ENCODE measurements at regions not wholly inside any gene's neighbourhood (a gene's known extent, or its start where the extent isn't known, plus 50 kb on each side); places are given as distances from the start of the nearest gene placed in this dataset.
A peak's percentile ranks its signal among the peaks of the same experiment; 100 is the strongest.
"Not testable (repeated sequence)": the region's sequence is repeated elsewhere in the genome, so short reads cannot be mapped to it uniquely, and the experiment has no call there.

DNA sequence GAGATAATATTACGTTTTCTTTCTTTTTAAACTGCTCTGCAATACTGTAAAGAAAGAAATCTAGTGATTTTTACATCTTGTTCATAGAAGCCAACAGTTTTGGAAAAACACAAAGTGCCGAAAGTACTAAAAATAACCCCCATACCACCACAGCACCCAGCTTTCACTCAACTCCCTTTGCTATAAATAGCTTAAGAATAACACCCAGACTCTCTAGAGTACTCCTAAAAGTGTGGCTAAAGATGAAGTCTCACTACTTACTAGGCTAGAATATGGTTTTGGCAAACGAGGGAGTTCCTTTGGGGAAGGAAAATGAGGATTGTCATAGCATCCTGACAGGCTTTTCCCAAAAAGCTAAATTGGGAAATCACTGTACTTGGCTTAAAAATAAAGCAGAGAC, 151.8 kb upstream of the ANK3 start:
- Histone ChIP-seq H3K36me3 (replicated peaks; ENCODE audit: control insufficient read depth, insufficient read depth, low read length) (no peaks in the 10 kb centered on the region), H3K27me3 (ENCODE audit: control insufficient read depth, insufficient read depth, low read length) (no peaks in the 10 kb centered on the region), H3K4me3 (ENCODE audit: insufficient read depth, low read depth, low read length) (no peak overlapping the region)
- no peak for DNase-seq

DNA sequence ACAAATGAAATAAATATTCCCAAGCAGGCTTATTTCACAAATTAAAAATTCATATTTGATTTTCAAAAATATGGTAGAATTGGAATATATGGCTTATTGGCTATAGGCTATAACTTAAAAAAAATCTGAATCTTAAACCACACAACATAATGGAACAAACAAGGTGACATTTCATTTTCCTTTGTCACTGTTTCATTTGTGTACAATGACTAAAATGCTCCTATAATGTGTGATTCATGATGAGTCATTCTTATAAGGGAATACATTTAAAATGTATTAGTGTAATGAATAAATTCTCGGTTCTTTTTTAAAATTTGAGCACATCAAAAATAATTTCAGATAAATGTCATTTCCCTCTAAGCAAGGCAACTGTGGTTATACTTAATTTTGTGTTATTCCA, 148.0 kb upstream of the ANK3 start:
- Histone ChIP-seq H3K36me3 (replicated peaks; ENCODE audit: control insufficient read depth, insufficient read depth, low read length) (no peaks in the 10 kb centered on the region), H3K27me3 (ENCODE audit: control insufficient read depth, insufficient read depth, low read length) (no peaks in the 10 kb centered on the region), H3K4me3 (ENCODE audit: insufficient read depth, low read depth, low read length) (no peak overlapping the region)
- DNase-seq: no peak

DNA sequence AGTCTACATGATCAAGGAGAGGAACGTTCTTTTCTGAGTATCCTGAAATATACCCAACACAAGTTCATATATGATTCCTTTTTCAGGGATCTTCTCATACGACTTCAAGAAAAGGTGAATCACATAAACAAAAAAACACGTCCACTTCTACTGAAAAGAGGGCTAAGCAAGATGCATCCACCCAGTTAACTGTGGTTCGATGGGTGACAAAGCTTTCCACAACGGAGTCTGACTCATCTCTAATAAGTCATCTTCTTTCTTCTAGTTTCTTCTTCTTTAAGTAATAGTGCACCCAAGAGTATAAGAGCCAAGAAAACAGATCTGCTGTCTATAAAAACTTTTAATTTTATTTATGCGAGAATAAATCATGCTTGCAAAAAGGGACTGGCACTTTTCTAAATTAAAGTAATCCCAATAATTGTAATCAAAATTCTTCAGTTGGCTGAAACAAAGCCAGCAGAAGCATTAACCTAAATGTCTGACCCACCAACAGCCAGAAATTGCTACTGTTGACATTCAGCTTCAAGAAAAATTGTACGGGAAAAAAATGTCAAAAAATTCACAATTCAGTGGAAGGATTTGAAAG, 146.9 kb upstream of the ANK3 start:
- Histone ChIP-seq H3K4me3 (ENCODE audit: insufficient read depth, low read depth, low read length) (no peak overlapping the region), H3K27me3 (ENCODE audit: control insufficient read depth, insufficient read depth, low read length) (no peaks in the 10 kb centered on the region), H3K36me3 (replicated peaks; ENCODE audit: control insufficient read depth, insufficient read depth, low read length) (no peaks in the 10 kb centered on the region)
- no peak for DNase-seq

DNA sequence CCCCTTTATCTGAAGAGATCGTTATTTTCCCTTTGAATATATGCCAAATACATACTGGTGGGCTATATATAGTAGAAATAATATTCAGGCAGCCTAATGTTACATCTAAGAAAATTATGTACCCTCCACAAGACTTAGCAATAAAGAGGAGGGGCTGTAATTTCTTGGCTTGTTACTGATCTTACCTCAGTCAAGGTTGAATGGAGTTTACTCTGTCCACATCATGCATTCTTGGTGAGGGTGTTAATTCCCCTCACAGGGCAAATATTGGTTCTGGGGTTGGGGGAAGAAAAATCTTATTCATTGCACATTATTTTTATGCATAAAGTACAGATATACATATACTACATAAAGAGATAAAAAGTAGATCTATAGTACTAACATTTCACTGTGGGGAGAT, 145.8 kb upstream of the ANK3 start:
- no peaks in the 10 kb centered on the region for H3K27me3 ChIP-seq (ENCODE audit: control insufficient read depth, insufficient read depth, low read length)
- DNase-seq: no peak
- H3K4me3 ChIP-seq (ENCODE audit: insufficient read depth, low read depth, low read length): no peak overlapping the region
- H3K36me3 ChIP-seq (replicated peaks; ENCODE audit: control insufficient read depth, insufficient read depth, low read length): no peaks in the 10 kb centered on the region

DNA sequence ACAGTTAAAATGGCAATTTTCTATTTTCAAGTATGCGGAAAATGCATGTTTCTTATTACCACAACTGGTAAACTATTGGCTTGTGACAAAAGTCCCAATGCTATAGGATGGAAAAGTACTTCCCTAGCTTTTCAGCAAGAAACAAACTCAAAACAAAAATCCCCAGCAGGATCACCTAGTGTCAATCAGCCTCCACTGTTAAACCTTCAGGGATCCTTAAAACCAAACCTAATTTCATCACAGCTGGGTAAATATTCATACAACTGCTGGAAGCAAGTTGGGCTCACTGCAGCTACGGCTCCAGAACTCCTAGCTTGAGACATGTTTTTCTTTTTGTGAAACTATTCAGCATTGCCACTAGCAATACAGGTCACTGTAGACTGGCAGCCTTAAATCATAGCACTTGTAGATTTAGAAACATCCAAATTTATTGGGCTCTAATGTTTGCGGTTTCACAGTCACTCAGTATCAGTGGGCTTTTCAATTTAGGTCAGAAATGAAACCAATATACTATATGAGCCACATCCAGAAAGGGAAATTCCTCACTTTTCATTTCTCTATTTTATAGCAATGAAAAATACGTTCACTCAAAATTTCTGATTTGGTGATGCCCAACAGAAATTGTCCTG, 145.2 kb upstream of the ANK3 start:
- Histone ChIP-seq H3K27me3 (ENCODE audit: control insufficient read depth, insufficient read depth, low read length) (no peaks in the 10 kb centered on the region), H3K4me3 (ENCODE audit: insufficient read depth, low read depth, low read length) (no peak overlapping the region), H3K36me3 (replicated peaks; ENCODE audit: control insufficient read depth, insufficient read depth, low read length) (no peaks in the 10 kb centered on the region)
- peak; percentile 2 for DNase-seq

DNA sequence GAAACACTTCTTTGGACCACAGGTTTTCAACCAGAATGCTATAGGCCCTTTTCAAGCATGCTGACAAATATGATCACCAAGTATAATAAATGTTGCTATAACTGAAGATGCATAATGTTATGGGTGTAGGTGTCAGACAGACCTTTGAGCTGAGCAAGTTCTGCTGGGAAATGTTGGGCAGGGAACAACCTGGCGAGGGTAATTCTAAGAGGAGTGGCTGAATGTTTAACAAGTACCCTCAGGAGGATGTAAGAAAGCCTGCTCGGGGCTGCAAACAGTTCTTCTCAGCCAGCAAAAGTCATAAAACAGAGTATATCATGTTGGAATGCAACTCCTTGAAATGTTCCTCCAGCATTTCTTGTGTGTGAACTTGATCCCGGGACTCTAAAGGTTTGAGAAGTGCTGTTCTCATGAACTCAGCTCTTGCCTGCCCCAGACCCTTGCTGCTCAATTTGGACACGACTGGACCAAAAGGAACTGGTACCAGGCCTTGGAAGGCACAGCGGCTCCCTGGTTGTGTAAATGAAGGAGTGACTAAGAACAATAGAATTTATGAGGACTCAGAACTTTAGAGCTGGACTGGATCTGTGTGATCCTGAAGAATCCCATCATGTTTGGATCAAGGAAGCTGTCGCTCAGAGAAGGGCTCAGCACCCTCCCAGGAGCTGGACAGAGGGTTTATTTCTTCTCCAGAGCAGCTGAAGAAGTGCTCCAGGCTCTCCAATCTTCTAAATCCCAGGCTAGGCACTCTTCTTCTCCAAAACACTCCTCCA, 143.2 kb upstream of the ANK3 start:
- Histone ChIP-seq H3K4me3 (ENCODE audit: insufficient read depth, low read depth, low read length) (no peak overlapping the region), H3K36me3 (replicated peaks; ENCODE audit: control insufficient read depth, insufficient read depth, low read length) (no peaks in the 10 kb centered on the region), H3K27me3 (ENCODE audit: control insufficient read depth, insufficient read depth, low read length) (no peaks in the 10 kb centered on the region)
- DNase-seq: no peak

DNA sequence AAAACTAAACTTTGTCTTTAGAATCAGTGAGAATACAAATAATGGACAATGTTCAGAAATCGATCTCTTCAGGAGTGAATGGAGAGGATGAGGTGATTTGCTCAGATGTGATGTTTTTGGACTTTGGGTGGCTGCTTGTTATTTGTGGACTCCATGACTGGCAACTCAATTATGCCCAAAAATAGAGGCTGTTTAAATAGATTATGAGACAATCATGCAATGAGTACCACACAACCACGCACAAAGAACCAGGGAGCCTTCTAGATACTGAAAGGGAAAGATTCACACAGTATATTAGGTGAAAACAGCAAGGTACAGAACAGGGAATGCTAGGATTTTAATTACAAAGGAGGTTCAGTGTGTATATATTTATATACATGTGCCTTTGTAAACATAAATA, 141.3 kb upstream of the ANK3 start:
- no peaks in the 10 kb centered on the region for H3K36me3 ChIP-seq (replicated peaks; ENCODE audit: control insufficient read depth, insufficient read depth, low read length)
- DNase-seq: no peak
- H3K27me3 ChIP-seq (ENCODE audit: control insufficient read depth, insufficient read depth, low read length): no peaks in the 10 kb centered on the region
- H3K4me3 ChIP-seq (ENCODE audit: insufficient read depth, low read depth, low read length): no peak overlapping the region

DNA sequence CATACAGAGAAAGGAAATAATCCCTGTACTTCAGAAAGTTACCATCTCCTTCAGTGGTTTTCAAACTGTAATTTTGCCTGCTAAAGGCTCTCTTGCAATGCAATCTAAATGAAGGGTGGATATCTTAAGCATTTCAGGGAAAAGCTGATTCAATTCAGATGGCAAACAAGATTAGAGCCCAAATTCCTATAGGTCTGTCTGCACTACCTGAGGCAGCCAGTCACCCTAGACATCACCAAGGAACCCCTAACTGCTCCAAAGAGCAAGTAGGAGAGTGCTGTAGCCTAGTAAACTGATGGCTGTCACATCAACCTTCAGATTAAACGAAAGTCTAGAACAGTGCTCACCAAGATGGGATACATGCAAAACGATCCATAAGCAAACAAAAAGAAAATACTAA, 138.0 kb upstream of the ANK3 start:
- DNase-seq: no peak
- no peaks in the 10 kb centered on the region for H3K27me3 ChIP-seq (ENCODE audit: control insufficient read depth, insufficient read depth, low read length)
- no peaks in the 10 kb centered on the region for H3K36me3 ChIP-seq (replicated peaks; ENCODE audit: control insufficient read depth, insufficient read depth, low read length)
- H3K4me3 ChIP-seq (ENCODE audit: insufficient read depth, low read depth, low read length): no peak overlapping the region

DNA sequence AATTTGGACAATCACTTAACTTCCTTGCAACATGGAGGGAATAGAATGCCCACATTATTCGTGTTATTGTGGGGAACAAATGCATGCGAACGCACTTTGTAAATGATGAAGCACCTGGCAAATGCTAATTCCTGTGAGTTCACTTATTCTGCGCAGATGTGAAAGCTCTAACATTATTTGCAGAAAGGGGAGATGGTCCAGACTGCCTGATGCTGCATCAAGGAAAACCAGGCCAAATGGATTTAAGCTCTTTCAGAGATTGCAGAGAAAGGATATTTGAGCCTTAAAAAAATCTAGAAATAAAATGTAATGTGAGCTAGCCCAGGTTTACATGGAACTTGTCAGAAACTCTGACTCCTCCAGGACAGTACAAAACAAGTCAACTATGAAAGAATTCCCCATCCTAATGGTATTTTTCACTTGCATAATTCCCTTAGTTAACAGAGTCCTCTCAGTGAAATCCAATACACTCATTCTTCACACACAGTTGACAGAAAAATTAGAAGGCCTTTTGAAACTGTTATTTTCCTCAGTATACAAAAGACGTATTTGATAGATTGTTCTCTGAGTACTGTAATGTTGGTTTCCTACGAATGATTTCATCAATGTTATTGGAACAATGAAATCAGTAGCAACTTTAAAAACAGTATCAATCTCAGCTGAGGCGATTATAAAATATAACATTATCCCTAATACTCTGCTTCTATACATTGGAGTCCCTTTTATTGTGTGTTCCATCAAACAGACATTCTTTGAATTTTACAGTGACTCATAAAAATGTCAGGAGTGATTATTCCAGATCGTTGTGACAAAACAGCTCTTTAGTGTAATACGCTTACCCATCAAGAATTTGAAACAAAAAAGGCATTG, 136.3 kb upstream of the ANK3 start:
- H3K4me3 ChIP-seq (ENCODE audit: insufficient read depth, low read depth, low read length): no peak overlapping the region
- no peaks in the 10 kb centered on the region for H3K27me3 ChIP-seq (ENCODE audit: control insufficient read depth, insufficient read depth, low read length)
- no peak for DNase-seq
- H3K36me3 ChIP-seq (replicated peaks; ENCODE audit: control insufficient read depth, insufficient read depth, low read length): no peaks in the 10 kb centered on the region

DNA sequence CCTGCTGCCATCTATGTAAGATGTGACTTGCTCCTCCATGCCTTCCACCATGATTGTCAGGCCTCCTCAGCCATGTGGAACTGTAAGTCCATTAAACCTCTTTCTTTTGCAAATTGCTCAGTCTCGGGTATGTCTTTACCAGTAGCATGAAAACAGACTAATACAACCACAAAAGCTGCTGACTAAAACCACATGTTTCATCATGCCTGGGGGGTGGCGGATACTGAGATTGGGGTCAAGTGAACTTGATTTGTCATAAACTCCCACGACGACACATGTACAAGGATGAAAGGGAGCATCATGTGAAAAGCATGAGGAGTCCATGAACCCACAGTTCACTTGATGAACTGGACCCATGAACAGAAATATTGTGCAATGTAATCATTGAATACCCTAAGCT, 134.9 kb upstream of the ANK3 start:
- no peak overlapping the region for H3K4me3 ChIP-seq (ENCODE audit: insufficient read depth, low read depth, low read length)
- no peak for DNase-seq

DNA sequence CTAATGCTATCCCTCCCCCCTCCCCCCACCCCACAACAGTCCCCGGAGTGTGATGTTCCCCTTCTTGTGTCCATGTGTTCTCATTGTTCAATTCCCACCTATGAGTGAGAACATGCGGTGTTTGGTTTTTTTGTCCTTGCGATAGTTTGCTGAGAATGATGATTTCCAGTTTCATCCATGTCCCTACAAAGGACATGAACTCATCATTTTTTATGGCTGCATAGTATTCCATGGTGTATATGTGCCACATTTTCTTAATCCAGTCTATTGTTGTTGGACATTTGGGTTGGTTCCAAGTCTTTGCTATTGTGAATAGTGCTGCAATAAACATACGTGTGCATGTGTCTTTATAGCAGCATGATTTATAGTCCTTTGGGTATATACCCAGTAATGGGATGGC, 133.7 kb upstream of the ANK3 start:
- not testable (repeated sequence) for DNase-seq; H3K4me3 ChIP-seq (ENCODE audit: insufficient read depth, low read depth, low read length); H3K27me3 ChIP-seq (ENCODE audit: control insufficient read depth, insufficient read depth, low read length); H3K36me3 ChIP-seq (replicated peaks; ENCODE audit: control insufficient read depth, insufficient read depth, low read length)

More for the DNA sequence above, 134.9 kb upstream of the ANK3 start:
- Histone ChIP-seq H3K36me3 (replicated peaks; ENCODE audit: control insufficient read depth, insufficient read depth, low read length) (no peaks in the 10 kb centered on the region), H3K27me3 (ENCODE audit: control insufficient read depth, insufficient read depth, low read length) (no peaks in the 10 kb centered on the region)

DNA sequence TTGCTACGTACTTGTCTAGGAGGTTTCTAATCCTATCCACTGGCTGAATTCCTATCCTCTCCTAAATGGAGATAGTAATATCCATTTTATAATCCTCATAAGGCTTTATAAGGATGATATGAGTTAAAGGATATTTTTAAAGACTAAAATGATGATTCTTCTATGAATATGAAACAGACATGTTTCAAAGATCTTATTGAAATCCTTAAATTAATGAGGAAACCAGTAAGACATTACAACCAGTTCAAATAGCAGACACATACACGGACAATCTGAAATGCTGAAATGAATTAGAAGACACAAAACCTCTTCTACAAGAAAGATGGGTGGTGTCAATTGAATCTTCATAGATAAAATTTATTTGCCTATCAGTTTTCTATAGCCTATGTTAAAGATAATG, 132.9 kb upstream of the ANK3 start:
- H3K4me3 ChIP-seq (ENCODE audit: insufficient read depth, low read depth, low read length): no peak overlapping the region
- H3K36me3 ChIP-seq (replicated peaks; ENCODE audit: control insufficient read depth, insufficient read depth, low read length): no peaks in the 10 kb centered on the region
- DNase-seq: no peak
- H3K27me3 ChIP-seq (ENCODE audit: control insufficient read depth, insufficient read depth, low read length): no peaks in the 10 kb centered on the region

DNA sequence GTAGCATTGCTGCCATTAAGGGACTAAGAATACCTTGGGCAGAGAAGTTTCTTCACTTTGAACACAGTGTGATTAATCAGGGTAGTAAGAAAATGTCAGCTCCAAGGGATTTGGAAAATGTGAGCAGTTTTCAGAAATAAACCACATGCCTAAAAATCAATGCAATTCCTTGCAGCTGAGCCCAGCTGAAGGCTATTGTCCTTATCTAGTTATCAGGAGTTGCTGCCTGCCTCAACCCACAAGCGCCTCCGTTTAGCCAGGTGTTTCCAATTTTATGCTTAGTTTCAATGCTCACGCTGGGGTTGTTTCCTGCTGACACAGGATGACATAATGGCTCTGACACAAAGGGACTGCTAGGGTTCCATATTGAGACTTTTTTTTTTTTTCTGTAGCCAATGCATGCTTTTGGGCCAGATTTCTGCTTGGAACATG, 132.3 kb upstream of the ANK3 start:
- Histone ChIP-seq H3K27me3 (ENCODE audit: control insufficient read depth, insufficient read depth, low read length) (no peaks in the 10 kb centered on the region), H3K36me3 (replicated peaks; ENCODE audit: control insufficient read depth, insufficient read depth, low read length) (no peaks in the 10 kb centered on the region), H3K4me3 (ENCODE audit: insufficient read depth, low read depth, low read length) (no peak overlapping the region)
- no peak for DNase-seq

DNA sequence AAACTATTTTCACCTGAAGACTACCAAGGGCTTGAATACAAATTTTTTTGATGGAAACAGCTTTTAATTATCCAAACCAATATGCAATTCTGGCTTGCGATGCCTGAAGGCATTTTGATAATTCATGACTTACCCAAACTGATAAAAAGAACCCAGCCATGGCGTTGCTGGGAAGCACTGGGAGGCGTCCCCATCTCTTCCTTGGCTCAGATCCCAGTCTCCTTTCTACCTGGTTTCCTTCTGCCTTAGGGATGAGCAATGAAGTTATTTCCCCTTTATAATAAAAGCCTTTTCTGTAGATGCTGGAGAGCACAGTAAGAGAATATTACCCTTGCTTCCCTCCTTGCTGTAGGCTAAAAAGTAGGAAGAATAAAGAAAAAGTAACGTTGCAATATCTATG, 129.1 kb upstream of the ANK3 start:
- no peak for DNase-seq
- no peaks in the 10 kb centered on the region for H3K36me3 ChIP-seq (replicated peaks; ENCODE audit: control insufficient read depth, insufficient read depth, low read length)

More for the DNA sequence above, 129.1 kb upstream of the ANK3 start:
- Histone ChIP-seq H3K27me3 (ENCODE audit: control insufficient read depth, insufficient read depth, low read length) (no peaks in the 10 kb centered on the region), H3K4me3 (ENCODE audit: insufficient read depth, low read depth, low read length) (no peak overlapping the region)

Measured in H7 (cell line).